CD4-positive, alpha-beta memory T cell (primary cell): ENCODE measurements at regions not wholly inside any gene's neighbourhood (a gene's known extent, or its start where the extent isn't known, plus 50 kb on each side); places are given as distances from the start of the nearest gene placed in this dataset.
A peak's percentile ranks its signal among the peaks of the same experiment; 100 is the strongest.

Source experiments
- CTCF ChIA-PET: fragments of 350-600 bp; sonication (Branson Sonifier 250); formaldehyde crosslinking; loops from one replicate; lab custom pipeline; 2021; ENCODE audit warnings: inconsistent platforms; ENCODE audit not compliant: partially characterized antibody; lab: Charles Lee
- POLR2A ChIA-PET: fragments of 350-600 bp; sonication (Branson Sonifier 250); formaldehyde crosslinking; loops from one replicate; lab custom pipeline; 2021; ENCODE audit not compliant: partially characterized antibody; lab: Charles Lee
- DNase-seq, 5 donors: peaks; one replicate each; pipeline versions ENCODE4 v3.0.0 to v3.0.0-alpha.2; 2020 to 2022; ENCODE audit warnings: mixed read lengths in 1 of 5
- H3K27ac ChIP-seq: one replicate; pipeline ENCODE4 v1.7.0; 2013; ENCODE audit warnings: low read depth, low read length
- H3K27me3 ChIP-seq: 2 replicates; pipeline ENCODE4 v1.7.0; 2013; ENCODE audit warnings: mild to moderate bottlenecking, low read length, moderate library complexity; ENCODE audit not compliant: insufficient read depth
- H3K36me3 ChIP-seq: 2 replicates; pipeline ENCODE4 v1.7.0; 2013; ENCODE audit warnings: mild to moderate bottlenecking, low read length, moderate library complexity; ENCODE audit not compliant: insufficient read depth
- H3K4me1 ChIP-seq: 2 replicates; pipeline ENCODE4 v1.7.0; 2013; ENCODE audit warnings: mild to moderate bottlenecking, low read length, moderate library complexity; ENCODE audit not compliant: insufficient read depth
- H3K4me3 ChIP-seq, 2 donors: one replicate each; pipeline ENCODE4 v1.7.0; 2013; ENCODE audit warnings: low read length in 2 of 2, mild to moderate bottlenecking in 1 of 2
- H3K9me3 ChIP-seq, 2 donors: one replicate each; pipeline ENCODE4 v1.7.0; 2013; ENCODE audit warnings: low read length in 2 of 2, control low read depth in 1 of 2; ENCODE audit not compliant: control insufficient read depth in 1 of 2
- H3K27ac Mint-ChIP-seq, 7 donors: one replicate each; pipeline ENCODE4 v1.8.0; 2020 to 2021; ENCODE audit warnings: mixed read lengths in 7 of 7, mild to moderate bottlenecking in 6 of 7, inconsistent platforms in 3 of 7, moderate library complexity in 3 of 7
- H3K27me3 Mint-ChIP-seq, 2 donors: one replicate each; pipeline ENCODE4 v1.8.0; 2020 to 2021; ENCODE audit warnings: mixed read lengths in 2 of 2
- H3K36me3 Mint-ChIP-seq, 2 donors: one replicate each; pipeline ENCODE4 v1.8.0; 2020 to 2021; ENCODE audit warnings: mixed read lengths in 2 of 2, inconsistent platforms in 1 of 2, mild to moderate bottlenecking in 1 of 2
- H3K4me1 Mint-ChIP-seq, 4 donors: one replicate each; pipeline ENCODE4 v1.8.0; 2020 to 2021; ENCODE audit warnings: mixed read lengths in 4 of 4, mild to moderate bottlenecking in 1 of 4
- H3K4me3 Mint-ChIP-seq, 8 donors: one replicate each; pipeline ENCODE4 v1.8.0; 2020 to 2021; ENCODE audit warnings: mixed read lengths in 8 of 8, mild to moderate bottlenecking in 7 of 8, moderate library complexity in 6 of 8, inconsistent platforms in 3 of 8
- H3K9me3 Mint-ChIP-seq, 8 donors: one replicate each; pipeline ENCODE4 v1.8.0; 2020 to 2021; ENCODE audit warnings: mixed read lengths in 8 of 8, mild to moderate bottlenecking in 5 of 8, inconsistent platforms in 3 of 8, moderate library complexity in 1 of 8
- intact Hi-C: fragments of 100-400 bp; cut with micrococcal nuclease; formaldehyde crosslinking; loops from one replicate; pipeline ENCODE4 v1.15.1; 2023

GRCh38 chr6:118736440-118736839 is 85.0 kb upstream of the CEP85L start:
- H3K36me3 Mint-ChIP-seq = no peaks in the 10 kb centered on the region
- H3K27me3 ChIP-seq = no peaks in the 10 kb centered on the region
- peak overlapping the region in 1 of 8 donors; percentile 17 for H3K4me3 Mint-ChIP-seq
- no peak overlapping the region for H3K4me3 ChIP-seq
- peaks cover 0 to 3% of the 10 kb centered on the region in 2 donors for H3K27me3 Mint-ChIP-seq
- H3K27ac ChIP-seq = no peak overlapping the region
- DNase-seq = no peak
- CTCF ChIA-PET = interaction anchor here (0.8 to 2.7 kb wide), 3 partner anchors 8 to 51 kb away, joined by 3 to 10 read pairs (median 3); no protein-coding TSS in a partner anchor
- peaks cover 0 to 1% (median 0%) of the 10 kb centered on the region in 8 donors for H3K9me3 Mint-ChIP-seq
- peak overlapping the region in 1 of 7 donors; percentile 67 for H3K27ac Mint-ChIP-seq
- H3K4me1 ChIP-seq = no peaks in the 10 kb centered on the region
- no peaks in the 10 kb centered on the region for H3K36me3 ChIP-seq
- no peaks in the 10 kb centered on the region for H3K9me3 ChIP-seq
- H3K4me1 Mint-ChIP-seq = peaks cover 6 to 17% (median 14%) of the 10 kb centered on the region in 4 donors
- intact Hi-C loops = no loop called here
- POLR2A ChIA-PET = no interaction called here

GRCh38 chr6:118735320-118735719 is 83.9 kb upstream of the CEP85L start:
- Histone ChIP-seq H3K27me3 (no peaks in the 10 kb centered on the region), H3K9me3 (no peaks in the 10 kb centered on the region), H3K4me1 (no peaks in the 10 kb centered on the region), H3K27ac (no peak overlapping the region), H3K36me3 (no peaks in the 10 kb centered on the region), H3K4me3 (no peak overlapping the region)
- ChIA-PET POLR2A (interaction anchor here (2.0 kb wide), 1 partner anchor 26 kb away, joined by 8 read pairs; no protein-coding TSS in a partner anchor), CTCF (interaction anchor here (2.7 kb wide), 1 partner anchor 23 kb away, joined by 10 read pairs; no protein-coding TSS in a partner anchor)
- Mint-ChIP-seq H3K9me3 (peaks cover 0 to 1% (median 0%) of the 10 kb centered on the region in 8 donors), H3K27me3 (peaks cover 0 to 3% of the 10 kb centered on the region in 2 donors), H3K36me3 (no peaks in the 10 kb centered on the region), H3K4me3 (no peak overlapping the region), H3K27ac (peak overlapping the region in 1 of 7 donors; percentile 22), H3K4me1 (peaks cover 6 to 17% (median 13%) of the 10 kb centered on the region in 4 donors)
- intact Hi-C loops = loop anchor here (2.0 kb wide), 1 partner anchor 171 kb away; no protein-coding TSS in a partner anchor
- DNase-seq = peak in 1 of 5 donors; percentile 28

GRCh38 chr6:118725944-118726343 is 74.6 kb upstream of the CEP85L start:
- peaks cover 17 to 62% (median 31%) of the 10 kb centered on the region in 4 donors for H3K4me1 Mint-ChIP-seq
- Histone ChIP-seq H3K4me3 (no peak overlapping the region), H3K36me3 (no peaks in the 10 kb centered on the region), H3K27ac (no peak overlapping the region), H3K4me1 (peaks cover 34% of the 10 kb centered on the region), H3K27me3 (no peaks in the 10 kb centered on the region), H3K9me3 (no peaks in the 10 kb centered on the region)
- no peaks in the 10 kb centered on the region for H3K36me3 Mint-ChIP-seq
- ChIA-PET CTCF (interaction anchor here (0.9 to 3.0 kb wide), 12 partner anchors 8 to 161 kb away, joined by 3 to 29 read pairs (median 4); no protein-coding TSS in a partner anchor), POLR2A (interaction anchor here (0.8 to 2.0 kb wide), 5 partner anchors 14 to 75 kb away, joined by 3 to 35 read pairs (median 9); partner anchors contain the start of gene CEP85L)
- DNase-seq = peak; percentile 16 to 73 (median 32)
- peak overlapping the region; percentile 28 to 86 (median 73) for H3K27ac Mint-ChIP-seq
- no peaks in the 10 kb centered on the region for H3K27me3 Mint-ChIP-seq
- peak overlapping the region; percentile 14 to 55 (median 42) for H3K4me3 Mint-ChIP-seq
- H3K9me3 Mint-ChIP-seq = no peaks in the 10 kb centered on the region
- intact Hi-C loops = loop anchor here (1.0 to 2.0 kb wide), 4 partner anchors 16 to 161 kb away; partner anchors contain the start of gene CEP85L

- Histone ChIP-seq H3K4me3 (no peak overlapping the region), H3K27ac (no peak overlapping the region), H3K27me3 (no peaks in the 10 kb centered on the region), H3K4me1 (peaks cover 48% of the 10 kb centered on the region), H3K9me3 (no peaks in the 10 kb centered on the region), H3K36me3 (no peaks in the 10 kb centered on the region)
- CTCF ChIA-PET = interaction anchor here (0.7 to 3.0 kb wide), 5 partner anchors 10 to 159 kb away, joined by 3 to 29 read pairs (median 6); no protein-coding TSS in a partner anchor
- Mint-ChIP-seq H3K4me3 (peak overlapping the region in 5 of 8 donors; percentile 7 to 71 (median 59)), H3K9me3 (no peaks in the 10 kb centered on the region), H3K27me3 (no peaks in the 10 kb centered on the region), H3K36me3 (no peaks in the 10 kb centered on the region), H3K27ac (peak overlapping the region in 4 of 7 donors; percentile 23 to 87 (median 58)), H3K4me1 (peaks cover 30 to 79% (median 46%) of the 10 kb centered on the region in 4 donors)
- no peak for DNase-seq
- POLR2A ChIA-PET = interaction anchor here (0.7 to 1.3 kb wide), 2 partner anchors 15 to 73 kb away, joined by 3 to 18 read pairs; partner anchors contain the start of gene CEP85L
- intact Hi-C loops = no loop called here
Measured at GRCh38 chr6:118724211-118724610, 72.8 kb upstream of the CEP85L start.

- Histone ChIP-seq H3K4me3 (no peak overlapping the region), H3K4me1 (peaks cover 59% of the 10 kb centered on the region), H3K27ac (no peak overlapping the region), H3K36me3 (no peaks in the 10 kb centered on the region), H3K9me3 (no peaks in the 10 kb centered on the region), H3K27me3 (no peaks in the 10 kb centered on the region)
- no peaks in the 10 kb centered on the region for H3K27me3 Mint-ChIP-seq
- no peaks in the 10 kb centered on the region for H3K36me3 Mint-ChIP-seq
- H3K4me3 Mint-ChIP-seq = peak overlapping the region in 1 of 8 donors; percentile 58
- peak overlapping the region in 2 of 7 donors; percentile 39 to 48 for H3K27ac Mint-ChIP-seq
- no peak for DNase-seq
- POLR2A ChIA-PET = interaction anchor here (6.1 kb wide), 1 partner anchor 13 kb away, joined by 57 read pairs; no protein-coding TSS in a partner anchor
- intact Hi-C loops = no loop called here
- no peaks in the 10 kb centered on the region for H3K9me3 Mint-ChIP-seq
- peaks cover 39 to 84% (median 52%) of the 10 kb centered on the region in 4 donors for H3K4me1 Mint-ChIP-seq
- CTCF ChIA-PET = interaction anchor here (0.7 to 1.5 kb wide), 3 partner anchors 14 to 78 kb away, joined by 3 read pairs; no protein-coding TSS in a partner anchor
Measured at GRCh38 chr6:118722829-118723813, 71.7 kb upstream of the CEP85L start.

- POLR2A ChIA-PET = interaction anchor here (0.9 to 6.1 kb wide), 2 partner anchors 10 to 81 kb away, joined by 3 to 57 read pairs; no protein-coding TSS in a partner anchor
- no peaks in the 10 kb centered on the region for H3K9me3 Mint-ChIP-seq
- no peaks in the 10 kb centered on the region for H3K36me3 ChIP-seq
- H3K27ac Mint-ChIP-seq = peak overlapping the region; percentile 53 to 94 (median 85)
- H3K4me1 Mint-ChIP-seq = peaks cover 31 to 75% (median 47%) of the 10 kb centered on the region in 4 donors
- no peaks in the 10 kb centered on the region for H3K27me3 Mint-ChIP-seq
- no peaks in the 10 kb centered on the region for H3K27me3 ChIP-seq
- H3K36me3 Mint-ChIP-seq = no peaks in the 10 kb centered on the region
- H3K4me1 ChIP-seq = peaks cover 49% of the 10 kb centered on the region
- intact Hi-C loops = no loop called here
- H3K27ac ChIP-seq = no peak overlapping the region
- peak overlapping the region in 5 of 8 donors; percentile 7 to 61 (median 10) for H3K4me3 Mint-ChIP-seq
- H3K9me3 ChIP-seq = no peaks in the 10 kb centered on the region
- H3K4me3 ChIP-seq = no peak overlapping the region
- CTCF ChIA-PET = interaction anchor here (3.4 kb wide), 1 partner anchor 10 kb away, joined by 16 read pairs; no protein-coding TSS in a partner anchor
- DNase-seq = no peak
Measured at GRCh38 chr6:118720125-118720473, 68.7 kb upstream of the CEP85L start.
